ENCODE measurements at regions not wholly inside any gene's neighbourhood (a gene's known extent, or its start where the extent isn't known, plus 50 kb on each side); places are given as distances from the start of the nearest gene placed in this dataset.

GRCh38 chr6:159114569-159114968 is 54.6 kb upstream of the FNDC1 start:
- TF ChIP-seq POLR2A (IDR thresholded peaks at IDR 0.05): no peak
- no peak for TF ChIP-seq CTCF (IDR thresholded peaks at IDR 0.05)
